HAP-1 (cell line): ENCODE measurements at regions not wholly inside any gene's neighbourhood (a gene's known extent, or its start where the extent isn't known, plus 50 kb on each side); places are given as distances from the start of the nearest gene placed in this dataset.
"Not testable (repeated sequence)": the region's sequence is repeated elsewhere in the genome, so short reads cannot be mapped to it uniquely, and the experiment has no call there.

Experiments
- DNase-seq, 2 experiments: peaks; one replicate each; pipeline ENCODE4 v3.0.0-alpha.2; 2016 to 2020; ENCODE audit warnings: low spot score in 2 of 2
- H3K27me3 ChIP-seq: fragments of 250-450 bp; sonication (Bioruptor Pico); 2 replicates; pipeline ENCODE4 v1.5.1; 2020; ENCODE audit warnings: low read depth, mild to moderate bottlenecking, moderate library complexity
- H3K36me3 ChIP-seq: fragments of 250-450 bp; sonication (Bioruptor Pico); replicated peaks from 2 replicates; pipeline ENCODE4 v1.5.1; 2020; ENCODE audit warnings: mild to moderate bottlenecking
- H3K4me1 ChIP-seq: fragments of 250-450 bp; sonication (Bioruptor Pico); 2 replicates; pipeline ENCODE4 v1.5.1; 2020; ENCODE audit warnings: mild to moderate bottlenecking
- H3K4me3 ChIP-seq: fragments of 250-450 bp; sonication (Bioruptor Pico); 2 replicates; pipeline ENCODE4 v1.5.1; 2020; ENCODE audit warnings: mild to moderate bottlenecking, moderate library complexity
- H3K9me3 ChIP-seq: fragments of 250-450 bp; sonication (Bioruptor Pico); 2 replicates; pipeline ENCODE4 v1.5.1; 2020; ENCODE audit warnings: mild to moderate bottlenecking, moderate library complexity
- in situ Hi-C: fragments of 300-500 bp; cut with MboI; formaldehyde crosslinking; loops from 3 replicates; pipeline ENCODE4 v1.14.3; 2020; ENCODE audit warnings: low sequenced_read_pairs, inconsistent platforms, mixed read lengths

DNA sequence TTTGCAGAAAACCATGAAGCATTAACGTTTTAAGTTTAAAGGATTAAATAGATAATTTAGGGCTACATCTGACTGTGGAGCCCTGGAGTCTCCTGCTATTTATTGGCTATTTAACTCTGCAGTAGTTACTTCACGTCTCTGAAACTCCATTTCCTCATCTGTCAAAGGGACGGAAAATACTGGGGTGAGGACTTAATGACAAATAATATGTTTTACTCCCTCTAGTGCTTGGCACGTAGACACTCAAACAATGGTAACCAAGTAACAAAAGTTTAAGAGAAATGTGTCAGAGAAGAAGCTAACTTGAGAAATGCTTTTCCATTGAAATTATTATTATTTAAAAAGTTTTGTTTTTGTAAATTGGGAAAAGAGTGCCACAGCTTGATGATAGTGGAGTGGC, 130.7 kb upstream of the RCN1 start:
- Histone ChIP-seq H3K27me3 (no peaks in the 10 kb centered on the region), H3K36me3 (no peaks in the 10 kb centered on the region), H3K9me3 (no peaks in the 10 kb centered on the region), H3K4me3 (no peak overlapping the region), H3K4me1 (no peaks in the 10 kb centered on the region)
- no peak for DNase-seq
- in situ Hi-C loops: no loop called here

GRCh38 chr11:31959716-31960115, 131.2 kb upstream of the RCN1 start:
- no peak for DNase-seq
- no peaks in the 10 kb centered on the region for H3K9me3 ChIP-seq
- no peak overlapping the region for H3K4me3 ChIP-seq
- in situ Hi-C loops: loop anchor here (10.0 kb wide), 1 partner anchor 565 kb away; no protein-coding TSS in a partner anchor
- no peaks in the 10 kb centered on the region for H3K4me1 ChIP-seq
- H3K36me3 ChIP-seq: no peaks in the 10 kb centered on the region
- no peaks in the 10 kb centered on the region for H3K27me3 ChIP-seq

DNA sequence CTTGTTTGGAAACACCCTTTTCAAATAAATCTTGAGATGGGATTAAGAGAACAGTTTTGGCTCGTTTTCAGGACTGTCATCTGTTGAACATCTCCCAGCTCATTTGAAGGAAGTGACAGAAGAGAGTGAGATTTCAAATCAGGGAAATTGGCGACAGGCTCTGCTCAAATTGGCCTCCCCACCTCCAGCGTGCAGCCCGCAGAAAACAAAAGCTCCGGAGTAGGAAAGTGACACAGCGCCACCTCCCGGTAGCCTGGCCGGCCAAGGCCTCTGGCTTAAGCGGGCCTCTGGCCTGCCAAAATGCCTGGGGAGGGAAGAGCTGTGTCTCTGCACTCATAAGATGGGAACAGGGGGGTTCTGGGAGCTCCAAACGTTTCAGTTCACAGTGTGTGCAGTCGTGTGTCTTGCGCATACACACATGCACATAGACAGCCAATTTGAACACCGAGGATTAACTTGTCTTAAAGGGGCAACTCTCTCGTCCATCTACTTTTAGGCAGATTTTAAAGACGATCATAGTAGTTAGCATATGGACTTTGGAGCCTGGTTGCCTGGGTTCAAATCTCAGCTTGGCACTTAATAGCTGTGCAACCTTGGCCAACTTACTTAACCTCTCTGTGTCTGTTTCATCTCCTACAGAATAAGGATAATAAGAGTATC, 132.7 kb upstream of the RCN1 start:
- Histone ChIP-seq H3K4me3 (no peak overlapping the region), H3K4me1 (no peaks in the 10 kb centered on the region), H3K27me3 (no peaks in the 10 kb centered on the region), H3K36me3 (no peaks in the 10 kb centered on the region), H3K9me3 (no peaks in the 10 kb centered on the region)
- peak; percentile 33 to 87 for DNase-seq
- in situ Hi-C loops: loop anchor here (10.0 kb wide), 1 partner anchor 563 kb away; no protein-coding TSS in a partner anchor

- no peaks in the 10 kb centered on the region for H3K36me3 ChIP-seq
- DNase-seq: no peak
- no peaks in the 10 kb centered on the region for H3K4me1 ChIP-seq
- no peak overlapping the region for H3K4me3 ChIP-seq
- no peaks in the 10 kb centered on the region for H3K27me3 ChIP-seq
- in situ Hi-C loops: loop anchor here (10.0 kb wide), 1 partner anchor 563 kb away; no protein-coding TSS in a partner anchor
- no peaks in the 10 kb centered on the region for H3K9me3 ChIP-seq
Measured at GRCh38 chr11:31957674-31958073, 133.2 kb upstream of the RCN1 start.

- in situ Hi-C loops: loop anchor here (10.0 kb wide), 1 partner anchor 562 kb away; no protein-coding TSS in a partner anchor
- no peaks in the 10 kb centered on the region for H3K9me3 ChIP-seq
- no peak for DNase-seq
Measured at GRCh38 chr11:31956310-31956709, 134.6 kb upstream of the RCN1 start.

GRCh38 chr11:31955838-31956237, 135.0 kb upstream of the RCN1 start:
- no peaks in the 10 kb centered on the region for H3K9me3 ChIP-seq
- H3K27me3 ChIP-seq: no peaks in the 10 kb centered on the region
- DNase-seq: no peak
- in situ Hi-C loops: loop anchor here (10.0 kb wide), 1 partner anchor 561 kb away; no protein-coding TSS in a partner anchor
- H3K36me3 ChIP-seq: no peaks in the 10 kb centered on the region
- no peaks in the 10 kb centered on the region for H3K4me1 ChIP-seq
- no peak overlapping the region for H3K4me3 ChIP-seq

More at GRCh38 chr11:31956310-31956709, 134.6 kb upstream of the RCN1 start:
- Histone ChIP-seq H3K36me3 (no peaks in the 10 kb centered on the region), H3K4me1 (no peaks in the 10 kb centered on the region), H3K4me3 (no peak overlapping the region), H3K27me3 (no peaks in the 10 kb centered on the region)

DNA sequence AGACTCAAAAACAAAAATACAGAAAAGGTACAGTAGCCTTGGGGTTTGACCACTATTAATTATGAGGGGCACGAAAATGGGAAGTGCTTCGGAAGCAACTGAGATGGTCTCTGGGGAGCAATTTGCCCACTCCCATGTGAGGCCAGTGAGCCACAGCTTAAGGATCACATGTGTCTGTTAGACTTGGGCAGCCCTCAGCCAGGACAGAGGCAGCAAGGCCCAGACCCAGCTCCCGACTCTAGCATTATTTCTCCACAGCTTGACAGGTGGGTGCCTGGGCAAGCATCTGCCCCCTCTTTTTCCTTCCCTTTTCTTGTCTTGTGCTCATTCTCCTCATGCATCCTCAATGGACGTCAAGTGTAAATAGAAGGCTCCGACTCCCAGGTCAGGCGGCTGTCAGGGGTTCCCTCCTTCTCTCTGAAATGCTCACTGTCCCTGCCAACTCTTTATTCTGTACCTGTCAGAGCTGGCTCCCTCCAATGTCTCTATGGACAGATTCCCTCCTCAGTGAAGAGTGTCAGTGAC, 137.0 kb upstream of the RCN1 start:
- H3K36me3 ChIP-seq: no peaks in the 10 kb centered on the region
- no peaks in the 10 kb centered on the region for H3K4me1 ChIP-seq
- peaks cover 3% of the 10 kb centered on the region; the same call in 1 of the 2 replicates for H3K27me3 ChIP-seq
- in situ Hi-C loops: loop anchor here (10.0 kb wide), 1 partner anchor 559 kb away; no protein-coding TSS in a partner anchor
- DNase-seq: no peak
- H3K9me3 ChIP-seq: no peaks in the 10 kb centered on the region
- H3K4me3 ChIP-seq: no peak overlapping the region

DNA sequence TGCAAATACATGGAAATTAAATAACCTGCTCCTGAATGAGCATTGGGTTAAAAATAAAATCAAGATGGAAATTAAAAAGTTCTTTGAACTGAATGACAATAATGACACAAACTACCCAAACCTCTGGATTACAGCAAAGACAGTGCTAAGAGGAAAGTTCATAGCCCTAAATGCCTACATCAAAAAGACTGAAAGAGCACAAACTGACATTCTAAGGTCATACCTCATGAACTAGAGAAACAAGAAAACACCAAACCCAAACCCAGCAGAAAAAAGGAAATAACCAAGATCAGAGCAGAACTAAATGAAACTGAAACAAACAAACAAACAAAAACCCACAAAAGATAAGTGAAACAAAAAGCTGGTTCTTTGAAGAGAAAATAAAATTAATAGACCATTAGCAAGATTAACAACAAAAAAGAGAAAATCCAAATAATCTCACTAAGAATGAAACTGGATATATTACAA, 138.6 kb upstream of the PAX6 start:
- in situ Hi-C loops: loop anchor here (10.0 kb wide), 1 partner anchor 555 kb away; no protein-coding TSS in a partner anchor
- not testable (repeated sequence) for H3K27me3 ChIP-seq, H3K36me3 ChIP-seq, DNase-seq, H3K4me3 ChIP-seq, H3K9me3 ChIP-seq, H3K4me1 ChIP-seq

DNA sequence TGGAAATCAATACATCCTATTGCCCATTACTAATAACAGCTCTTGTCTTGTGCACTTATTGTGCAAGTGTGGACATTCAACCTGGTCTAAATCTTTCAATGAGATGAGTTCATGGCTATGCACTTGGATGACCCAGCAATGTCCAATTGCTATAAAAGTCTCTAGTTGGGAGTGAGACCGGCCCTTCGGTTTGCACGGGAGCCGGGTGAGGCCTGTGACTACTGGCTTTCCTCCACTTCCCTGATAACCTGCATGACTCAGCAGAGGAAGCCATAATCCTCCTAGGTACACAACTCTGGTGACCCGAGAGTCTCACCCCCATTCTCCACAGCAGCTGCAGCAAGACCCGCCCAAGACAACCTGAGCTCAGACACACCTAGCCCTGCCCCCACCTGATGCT, 135.9 kb upstream of the PAX6 start:
- in situ Hi-C loops: no loop called here
- Histone ChIP-seq H3K27me3 (peaks cover 3% of the 10 kb centered on the region; the same call in 1 of the 2 replicates), H3K36me3 (no peaks in the 10 kb centered on the region), H3K4me3 (no peak overlapping the region), H3K9me3 (no peaks in the 10 kb centered on the region), H3K4me1 (no peaks in the 10 kb centered on the region)
- no peak for DNase-seq

DNA sequence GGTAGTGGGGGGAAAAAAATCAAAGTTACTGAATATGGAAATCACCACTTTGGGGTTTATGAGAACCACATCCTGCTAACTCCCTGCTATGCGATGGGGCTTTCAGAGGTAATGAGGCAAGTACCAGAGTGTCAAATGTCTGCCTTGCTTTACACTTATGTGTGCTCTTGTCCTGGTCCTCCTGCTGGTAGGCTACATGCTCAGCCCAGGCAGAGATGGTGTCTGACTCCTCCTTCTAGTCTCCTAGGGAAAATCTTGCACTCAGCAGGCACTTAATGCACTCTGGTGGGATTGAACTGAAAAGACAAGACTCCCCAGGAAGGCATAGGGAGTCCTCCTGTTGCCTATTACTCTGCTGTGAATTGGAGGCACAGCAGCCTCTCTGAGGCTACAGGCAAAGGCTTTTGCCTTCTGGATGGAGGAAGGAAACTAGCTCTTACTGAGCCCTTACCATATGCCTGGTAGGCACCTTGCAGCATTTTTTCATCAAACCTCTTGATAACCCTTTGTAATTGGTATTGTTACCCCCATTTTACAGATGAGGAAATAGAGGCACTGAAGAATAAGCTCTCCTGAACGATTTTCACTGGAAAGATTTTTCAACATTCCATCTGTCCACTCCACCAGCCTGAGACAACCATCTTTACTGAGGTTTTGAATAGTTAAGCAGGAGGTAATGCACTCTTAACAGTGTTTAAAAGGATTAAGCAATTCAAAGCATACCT, 132.1 kb upstream of the PAX6 start:
- DNase-seq: no peak
- no peaks in the 10 kb centered on the region for H3K36me3 ChIP-seq
- in situ Hi-C loops: no loop called here
- no peaks in the 10 kb centered on the region for H3K4me1 ChIP-seq
- H3K27me3 ChIP-seq: no peaks in the 10 kb centered on the region
- H3K9me3 ChIP-seq: no peaks in the 10 kb centered on the region
- H3K4me3 ChIP-seq: no peak overlapping the region

GRCh38 chr11:31940371-31941037, 129.4 kb upstream of the PAX6 start:
- H3K36me3 ChIP-seq: no peaks in the 10 kb centered on the region
- no peak overlapping the region for H3K4me3 ChIP-seq
- H3K27me3 ChIP-seq: peaks cover 3% of the 10 kb centered on the region; the same call in 1 of the 2 replicates
- in situ Hi-C loops: no loop called here
- no peak for DNase-seq
- H3K4me1 ChIP-seq: no peaks in the 10 kb centered on the region
- no peaks in the 10 kb centered on the region for H3K9me3 ChIP-seq

DNA sequence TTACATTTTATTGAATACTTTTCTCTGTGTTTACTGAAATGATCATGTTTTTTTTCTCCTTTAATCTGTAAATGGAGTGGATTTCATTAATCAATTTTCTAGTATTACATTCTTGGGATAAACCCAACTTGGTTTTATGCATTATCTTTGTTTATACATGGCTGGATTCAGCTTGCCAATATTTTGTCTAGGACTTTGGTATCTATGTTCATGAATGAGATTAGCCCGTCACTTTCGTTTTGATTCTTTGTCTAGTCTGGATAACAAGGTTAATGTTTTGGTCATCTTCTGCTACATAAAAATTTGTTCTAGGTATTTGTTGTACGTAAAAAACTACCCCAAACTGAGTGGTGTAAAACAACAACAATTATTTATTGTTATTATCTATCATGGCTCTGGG, 127.9 kb upstream of the PAX6 start:
- Histone ChIP-seq H3K4me1 (no peaks in the 10 kb centered on the region), H3K36me3 (no peaks in the 10 kb centered on the region), H3K4me3 (no peak overlapping the region), H3K9me3 (no peaks in the 10 kb centered on the region), H3K27me3 (peaks cover 3% of the 10 kb centered on the region; the same call in 1 of the 2 replicates)
- in situ Hi-C loops: no loop called here
- DNase-seq: no peak

- in situ Hi-C loops: no loop called here
Measured at GRCh38 chr11:31936312-31936711, 125.2 kb upstream of the PAX6 start.

More at GRCh38 chr11:31936312-31936711, 125.2 kb upstream of the PAX6 start:
- H3K36me3 ChIP-seq: no peaks in the 10 kb centered on the region
- H3K4me1 ChIP-seq: no peaks in the 10 kb centered on the region
- H3K27me3 ChIP-seq: peaks cover 3% of the 10 kb centered on the region
- H3K4me3 ChIP-seq: no peak overlapping the region
- no peak for DNase-seq
- H3K9me3 ChIP-seq: no peaks in the 10 kb centered on the region
